HG03565 (cell line): ENCODE measurements at regions not wholly inside any gene's neighbourhood (a gene's known extent, or its start where the extent isn't known, plus 50 kb on each side); places are given as distances from the start of the nearest gene placed in this dataset.

ENCODE experiments used
- ATAC-seq: cut with Tn5 transposase; IDR thresholded peaks from one replicate; pipeline ENCODE4 v1.9.1; 2021; ENCODE audit warnings: mild to moderate bottlenecking, moderate library complexity; ENCODE audit not compliant: unreplicated experiment

DNA sequence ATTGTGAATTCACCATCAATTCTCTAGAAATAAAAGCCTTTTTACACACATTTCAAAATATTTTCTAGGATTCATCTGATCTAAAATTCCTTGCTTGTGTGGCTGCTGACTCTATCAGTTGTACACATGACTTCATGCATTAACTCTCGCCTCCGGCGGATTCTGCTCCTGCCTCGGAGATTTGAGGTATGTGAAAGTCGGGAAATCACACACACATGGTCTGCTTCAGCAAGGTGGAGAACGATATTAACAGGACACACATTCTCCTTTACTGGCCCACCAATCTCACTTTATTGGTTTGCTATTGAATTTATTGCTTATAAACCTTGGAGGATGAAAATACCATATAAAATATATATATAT lies 855.7 kb downstream of the SLITRK5 start:
- ATAC-seq: no peak

DNA sequence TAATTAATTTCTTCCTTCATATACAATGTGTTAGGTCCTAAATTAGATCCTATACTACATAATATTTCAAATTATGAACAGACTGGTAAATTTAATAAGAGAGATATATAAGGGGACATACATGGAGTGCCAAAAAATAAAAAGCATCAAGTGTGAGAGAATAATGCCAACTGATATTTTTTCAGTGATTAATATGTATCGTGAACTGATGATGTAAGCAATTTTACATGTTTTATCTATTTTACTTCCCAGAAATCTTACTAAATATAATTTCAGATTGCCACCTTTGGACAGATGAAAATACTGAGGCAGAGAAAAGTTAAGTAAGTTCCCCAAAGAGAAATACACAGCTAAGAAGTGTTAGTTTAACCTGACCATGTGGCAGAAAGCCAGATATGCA lies 870.8 kb downstream of the SLITRK5 start:
- no peak for ATAC-seq

DNA sequence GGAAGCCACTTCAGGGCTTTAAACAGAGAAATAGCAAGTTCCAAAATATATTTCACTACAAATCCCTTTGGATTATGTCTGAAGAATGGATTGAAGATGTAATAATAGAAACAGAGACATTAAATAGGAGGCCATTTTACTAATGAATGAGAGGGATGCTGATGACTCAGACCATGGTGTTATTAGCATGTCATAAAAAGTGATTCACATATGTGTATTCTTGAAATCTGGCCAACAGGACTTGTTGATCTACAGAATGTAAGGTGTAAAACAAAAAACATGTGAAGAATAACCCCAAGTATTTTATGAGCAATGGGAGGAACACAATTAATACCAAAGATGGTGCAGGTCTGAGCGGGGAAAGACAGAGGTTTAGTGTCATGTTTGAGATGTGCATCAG lies 873.7 kb downstream of the SLITRK5 start:
- ATAC-seq: no peak

DNA sequence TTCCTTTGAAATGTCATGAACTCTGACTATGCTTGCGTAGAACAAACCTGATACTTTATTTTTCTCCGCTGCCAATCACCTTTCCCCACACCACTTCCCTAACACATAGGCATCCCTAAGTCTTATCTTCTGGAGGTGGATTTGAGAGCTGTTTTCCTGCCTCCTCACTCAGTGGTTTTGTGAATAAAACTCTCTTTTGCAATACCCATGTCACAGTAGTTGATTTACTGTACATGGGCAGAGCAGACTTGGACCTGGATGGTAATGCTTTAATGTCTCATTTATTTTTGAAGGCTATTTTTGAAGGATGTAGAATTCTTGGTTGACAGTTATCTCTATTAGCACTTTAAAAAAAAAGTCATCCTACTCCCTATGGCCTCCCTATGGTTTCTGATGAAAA lies 881.8 kb downstream of the SLITRK5 start:
- ATAC-seq: no peak

DNA sequence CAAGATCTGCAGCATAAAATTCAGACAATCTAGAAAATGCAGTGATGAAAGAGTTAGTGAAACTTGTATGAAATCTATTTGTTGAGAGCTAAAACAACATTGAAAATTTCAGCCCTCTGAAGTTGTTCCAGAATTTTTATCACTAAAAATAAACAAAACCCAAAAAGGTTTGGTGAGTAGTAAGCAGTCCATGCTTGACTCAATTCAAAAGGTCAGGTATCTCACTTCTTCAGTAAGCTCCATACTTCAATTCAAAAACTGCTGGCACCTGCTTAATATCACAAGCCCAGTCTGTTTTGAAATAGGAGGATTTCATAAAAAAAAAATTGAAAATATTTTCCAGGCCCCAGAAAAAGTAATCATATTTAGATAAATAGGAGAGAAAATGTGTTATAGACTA lies 894.4 kb downstream of the SLITRK5 start:
- ATAC-seq: no peak

DNA sequence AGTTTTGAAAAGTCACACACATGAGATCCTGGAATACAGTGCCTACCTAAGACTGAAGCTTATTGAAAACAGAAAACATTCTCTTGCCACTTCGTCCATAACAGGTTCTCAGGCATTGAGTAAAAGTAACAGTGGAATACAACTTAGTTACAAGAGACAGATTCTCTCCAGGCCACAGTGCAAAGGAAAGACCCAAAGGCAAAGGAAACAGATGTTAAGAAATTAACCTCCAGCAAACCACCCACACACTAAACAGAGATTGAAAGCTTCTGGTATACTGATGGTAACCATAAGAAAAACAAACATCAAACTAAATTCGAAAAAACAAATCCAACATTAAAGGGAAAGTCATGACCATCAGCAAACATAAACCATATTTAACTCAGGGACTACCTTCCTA lies 914.7 kb downstream of the SLITRK5 start:
- no peak for ATAC-seq

DNA sequence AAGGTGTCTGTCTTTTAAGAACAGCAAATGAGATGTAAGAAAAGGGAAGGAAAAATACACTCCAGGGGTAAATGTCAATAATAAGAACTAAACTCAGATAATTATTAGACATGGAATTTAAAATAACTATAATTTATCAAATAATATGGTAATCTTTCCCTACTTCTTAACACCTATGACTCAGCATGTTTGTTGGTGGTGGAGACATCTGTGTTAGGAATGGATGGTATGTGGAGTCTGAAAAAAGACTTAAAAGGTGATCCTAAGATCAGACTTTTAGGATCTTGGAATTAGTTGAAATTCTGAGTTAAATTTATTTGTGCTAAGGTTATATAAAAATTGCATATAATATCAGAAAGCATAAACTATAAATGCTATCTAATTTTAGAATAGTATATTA lies 915.1 kb downstream of the SLITRK5 start:
- no peak for ATAC-seq

DNA sequence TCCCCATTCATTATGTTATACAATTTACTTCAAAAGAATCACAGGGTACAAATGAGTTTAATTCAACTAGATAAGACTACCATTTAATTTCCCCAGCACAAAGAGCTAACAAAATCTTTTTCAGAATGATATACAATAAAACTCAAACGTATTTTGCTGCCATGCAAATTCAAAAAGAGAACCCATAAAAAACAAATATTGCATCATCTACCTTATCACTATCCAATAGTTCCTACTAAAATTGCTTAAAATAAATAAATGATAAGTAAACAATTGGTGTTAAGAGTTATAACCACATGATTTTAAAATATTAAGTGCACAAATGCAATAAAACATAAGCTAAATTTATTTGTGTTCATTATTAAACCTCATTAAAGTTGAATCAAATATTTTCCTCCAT lies 919.4 kb downstream of the SLITRK5 start:
- ATAC-seq: no peak

DNA sequence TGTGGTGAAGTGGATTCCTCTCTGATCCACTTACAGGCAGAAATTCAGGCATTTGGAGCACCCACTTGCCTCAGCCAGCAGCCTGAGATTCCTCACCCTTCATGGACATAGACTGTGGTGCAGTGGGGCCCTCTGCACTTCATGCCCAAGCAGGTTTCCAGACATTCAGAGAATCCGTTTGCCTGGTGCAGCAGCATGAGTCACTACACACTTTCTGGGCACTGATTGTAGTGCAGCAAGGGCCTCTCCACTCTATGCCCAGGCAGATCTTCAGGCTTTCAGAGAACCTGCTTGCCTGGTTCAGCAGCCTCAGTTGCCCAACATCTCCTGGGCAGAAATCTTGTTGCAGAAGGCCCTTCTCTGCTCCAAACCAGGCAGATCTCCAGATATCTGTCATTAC lies 920.9 kb downstream of the SLITRK5 start:
- ATAC-seq: no peak

DNA sequence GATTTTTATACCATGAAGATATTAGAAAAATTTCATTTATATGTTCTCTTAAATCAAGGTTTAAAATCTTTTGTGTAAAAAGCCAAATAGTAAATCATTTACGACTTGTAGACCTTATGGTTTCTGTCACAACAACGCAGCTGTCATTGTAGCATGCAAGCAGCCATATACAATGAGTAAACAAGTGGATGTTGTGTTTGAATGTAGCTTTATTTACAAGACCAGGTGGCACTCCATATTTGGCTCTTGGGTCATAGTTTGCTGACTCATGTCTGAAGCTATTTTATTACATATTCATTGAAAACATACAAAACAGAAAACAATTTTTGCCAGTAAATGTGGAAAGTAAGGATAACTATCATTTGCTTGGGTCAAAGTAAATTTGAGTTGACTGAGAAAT lies 930.8 kb downstream of the SLITRK5 start:
- no peak for ATAC-seq

DNA sequence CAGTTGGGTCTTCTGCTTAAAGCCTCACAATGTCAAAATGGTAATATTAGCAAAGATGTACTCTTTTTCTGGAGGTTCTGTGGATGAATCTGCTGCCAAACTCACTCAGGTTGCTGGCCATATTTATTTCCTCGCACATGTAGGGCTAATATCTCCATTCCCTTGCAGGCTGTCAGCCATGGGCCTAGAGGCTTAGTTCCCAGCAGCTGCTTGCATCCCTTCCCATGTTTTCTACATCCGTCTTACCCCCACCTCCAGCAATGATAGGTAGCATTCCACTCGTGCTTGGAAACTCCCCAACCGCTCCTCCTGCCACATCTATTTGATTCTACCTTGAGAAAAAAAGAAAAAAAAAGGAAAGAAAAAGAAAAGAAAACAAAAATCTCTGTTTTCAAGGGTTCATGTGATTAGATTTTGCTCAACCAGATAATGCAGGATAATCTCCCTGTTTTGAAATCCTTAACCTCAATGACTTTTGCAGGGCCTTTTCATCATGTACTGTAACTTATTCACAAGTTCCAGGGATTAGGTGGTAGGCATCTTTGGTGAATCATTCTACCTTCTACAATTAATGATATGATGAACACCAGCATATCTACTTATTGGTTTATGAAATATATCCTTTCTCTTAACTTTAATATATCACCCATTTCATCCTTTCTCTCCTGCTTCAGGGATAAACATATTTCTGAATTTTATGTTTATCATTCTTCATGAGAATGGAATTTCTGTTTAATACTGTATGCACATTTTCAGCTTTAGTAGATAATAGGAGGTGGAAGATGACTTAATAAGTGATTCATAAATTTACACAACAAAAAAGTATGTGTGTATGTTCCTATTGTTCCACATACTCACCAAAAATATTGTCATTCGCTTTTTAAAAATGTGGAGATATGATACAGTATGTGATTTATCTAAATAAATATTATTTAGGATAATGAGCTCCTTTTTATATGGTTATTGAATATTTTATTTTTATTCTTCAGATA lies 931.9 kb downstream of the SLITRK5 start:
- ATAC-seq: no peak

DNA sequence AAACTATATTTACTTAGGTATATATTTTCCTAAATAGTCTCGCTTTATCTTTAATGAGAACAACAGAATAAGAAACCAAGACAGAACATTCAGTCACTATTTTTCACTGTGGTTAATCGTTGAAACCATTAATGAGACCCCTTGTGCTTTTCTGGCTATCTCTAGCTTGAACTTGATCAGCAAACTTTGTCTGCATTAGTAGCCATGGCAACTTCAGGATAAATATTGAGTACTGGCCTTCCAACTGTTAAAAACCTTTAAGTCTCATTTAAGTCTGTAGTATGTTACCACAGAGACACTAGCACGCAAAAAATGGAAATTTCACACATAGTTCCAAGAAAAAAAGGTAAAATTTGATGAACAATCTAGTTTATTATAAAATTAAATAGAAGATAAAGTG lies 946.0 kb downstream of the SLITRK5 start:
- ATAC-seq: no peak

DNA sequence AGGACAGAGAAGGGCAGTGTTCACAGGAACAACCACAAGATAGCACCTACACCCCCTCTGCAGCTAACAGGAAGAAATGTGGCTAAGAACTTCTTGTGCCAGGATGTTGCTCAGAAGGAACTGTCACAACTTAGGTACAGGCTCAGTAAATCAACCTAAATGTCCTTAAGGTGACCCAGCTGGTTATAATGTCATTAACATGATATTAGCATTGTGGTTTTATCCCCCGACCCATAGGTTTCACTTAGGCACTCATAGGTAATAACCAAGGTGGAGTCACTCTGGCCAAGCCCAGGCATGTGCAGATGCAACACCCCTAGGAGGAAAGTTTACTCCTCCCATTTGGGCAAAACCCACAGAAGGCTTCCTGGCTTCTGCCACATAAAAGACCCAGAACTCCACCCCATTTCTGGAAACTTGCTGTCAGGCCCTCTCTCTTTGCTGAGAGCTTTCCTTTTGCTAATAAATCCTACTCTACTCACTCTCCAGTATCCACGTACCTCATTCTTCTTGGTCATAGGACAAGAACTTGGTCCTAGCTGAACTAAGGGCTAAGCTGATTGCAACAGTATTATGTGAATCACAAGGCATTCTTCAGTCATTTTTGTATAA lies 951.3 kb downstream of the SLITRK5 start:
- no peak for ATAC-seq

DNA sequence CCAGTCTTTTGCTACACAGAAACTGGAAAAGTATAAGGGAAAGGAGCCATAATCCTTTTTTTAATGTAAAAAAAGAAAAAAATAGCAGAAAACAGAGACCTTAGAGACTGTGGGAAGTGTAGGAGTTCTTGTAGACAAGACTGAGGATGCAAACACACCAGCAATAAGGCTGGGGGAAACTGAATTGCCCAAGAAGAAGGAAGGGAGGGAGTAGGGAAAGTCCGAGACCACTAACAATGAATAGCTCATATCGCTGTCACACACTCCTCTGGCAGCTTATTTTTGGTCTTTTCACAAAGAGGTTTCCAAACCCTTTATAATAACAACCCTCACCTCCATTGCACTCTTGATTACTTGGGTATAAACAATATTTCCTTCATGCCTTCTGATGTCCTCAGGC lies 952.0 kb downstream of the SLITRK5 start:
- ATAC-seq: no peak

DNA sequence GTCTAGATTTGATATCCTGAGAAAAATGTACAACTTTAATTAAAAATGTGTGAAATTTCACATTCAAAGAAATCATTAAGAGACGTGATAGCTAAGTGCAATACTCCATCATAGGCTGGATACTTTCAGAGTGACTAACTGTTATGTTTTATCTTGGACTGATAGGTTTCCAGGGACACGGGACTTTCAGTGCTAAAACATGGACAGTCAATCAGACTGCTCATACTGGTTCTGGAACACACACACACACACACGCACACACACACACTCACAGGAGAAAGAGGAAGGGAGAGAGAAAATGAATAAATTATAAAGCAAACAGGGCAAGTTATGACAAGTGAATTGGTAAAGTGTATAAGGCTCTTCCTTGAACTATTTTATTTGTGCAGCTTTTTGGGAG lies 955.9 kb downstream of the SLITRK5 start:
- ATAC-seq: no peak

DNA sequence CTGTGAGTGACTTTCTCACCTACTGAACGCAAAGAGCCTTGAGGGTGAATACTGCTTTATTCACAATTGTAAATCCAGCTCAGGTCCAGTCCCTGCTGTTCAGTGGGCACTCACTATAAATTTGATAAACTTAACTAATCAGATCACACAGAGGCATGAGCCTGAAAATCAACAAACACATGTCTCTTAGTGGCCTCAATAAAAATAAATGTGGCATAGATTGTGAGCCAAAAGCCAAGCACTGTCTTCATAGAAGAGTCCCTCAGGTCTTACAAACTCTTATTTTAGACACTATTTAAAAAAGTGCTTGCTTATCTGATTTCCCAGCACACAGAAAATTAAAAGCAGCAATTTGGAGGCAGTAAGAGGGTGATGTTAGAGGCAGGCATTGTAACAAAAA lies 957.7 kb downstream of the SLITRK5 start:
- no peak for ATAC-seq

DNA sequence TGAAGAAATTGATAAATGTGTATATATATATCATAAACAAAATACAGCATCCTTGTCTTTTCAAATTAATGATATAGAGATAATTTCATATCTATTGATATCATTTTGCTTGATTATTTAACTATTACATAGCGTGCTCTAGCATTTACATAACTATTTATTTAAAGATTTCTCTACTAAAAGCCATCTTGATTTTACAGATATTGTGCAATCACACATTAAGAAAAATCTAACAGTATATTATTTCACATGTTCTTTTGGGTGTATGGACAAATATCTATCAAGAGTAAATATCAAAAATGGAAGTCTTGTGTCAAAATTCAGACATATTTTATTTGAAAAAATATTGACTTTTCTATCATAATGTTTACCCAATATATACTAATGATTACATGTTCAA lies 966.8 kb downstream of the SLITRK5 start:
- ATAC-seq: no peak

DNA sequence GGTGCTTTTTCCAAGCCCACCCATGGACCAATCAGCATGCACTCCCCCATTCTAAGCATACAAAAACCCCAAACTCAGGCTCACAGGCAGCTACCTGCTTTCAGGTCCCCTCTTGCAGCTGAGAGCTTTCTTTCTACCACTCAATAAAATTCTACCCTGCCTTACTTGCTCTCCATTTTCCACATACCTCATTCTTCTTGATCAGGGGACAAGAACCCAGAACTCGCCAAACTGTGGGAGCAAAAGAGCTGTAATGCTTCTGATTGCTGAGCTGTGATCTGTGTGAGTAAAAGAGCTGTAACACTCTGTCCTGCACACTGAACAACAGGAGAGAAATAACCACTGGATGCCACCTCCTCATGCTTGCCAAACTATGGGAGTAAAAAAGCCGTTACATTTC lies 972.1 kb downstream of the SLITRK5 start:
- ATAC-seq: no peak

DNA sequence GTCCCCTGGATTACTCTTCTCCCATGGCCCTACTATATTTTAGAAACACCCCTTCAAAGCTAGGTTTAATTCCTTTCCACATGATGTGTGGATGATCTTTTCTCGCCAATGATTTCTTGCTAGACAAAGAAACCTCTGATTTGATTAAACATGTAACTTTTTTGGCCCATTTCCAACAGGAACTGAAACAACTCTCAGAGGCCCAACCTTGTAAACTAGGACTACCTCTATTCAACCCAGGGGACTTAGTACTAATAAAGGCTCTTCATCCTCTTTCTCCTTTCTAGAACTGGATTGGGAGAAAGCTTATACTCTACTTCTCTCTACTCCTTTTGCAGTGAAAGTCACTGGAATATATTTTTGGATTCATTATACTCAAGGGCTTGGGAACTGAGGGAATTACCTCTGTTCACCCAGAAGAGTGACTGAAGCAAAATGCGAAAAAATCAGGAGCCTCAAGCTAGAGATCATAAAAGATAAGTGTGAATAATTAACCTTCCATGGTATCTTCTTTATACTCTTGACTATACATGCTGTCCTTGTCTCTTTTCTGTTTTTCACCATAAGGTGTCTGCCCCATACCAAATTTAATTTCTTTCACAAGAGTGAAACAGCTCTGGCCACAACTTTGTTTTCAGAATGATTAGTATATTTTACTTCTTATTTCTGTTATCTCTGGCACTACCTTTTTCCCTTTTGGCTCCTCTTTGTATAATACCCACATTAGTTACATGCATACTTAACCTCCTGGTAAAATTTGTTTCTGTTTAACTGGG lies 977.6 kb downstream of the SLITRK5 start:
- no peak for ATAC-seq

DNA sequence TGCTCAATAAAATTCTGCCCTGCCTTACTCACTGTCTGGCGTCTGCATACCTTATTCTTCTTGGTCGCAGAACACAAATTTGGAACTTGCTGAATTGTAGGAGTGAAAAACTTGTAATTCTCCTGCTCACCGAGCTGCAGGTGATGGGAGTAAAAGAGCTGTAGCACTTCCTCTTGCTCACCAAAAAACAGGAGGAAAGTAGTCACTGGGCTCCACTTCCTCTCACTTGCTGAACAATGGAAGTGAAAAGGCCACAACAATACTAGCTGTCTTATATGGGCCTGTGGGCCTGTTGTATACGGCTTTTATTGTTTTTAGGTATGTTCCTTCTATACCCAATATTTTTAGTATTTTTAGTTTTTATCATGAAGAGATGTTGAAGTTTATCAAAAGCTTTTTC lies 978.7 kb downstream of the SLITRK5 start:
- ATAC-seq: no peak

DNA sequence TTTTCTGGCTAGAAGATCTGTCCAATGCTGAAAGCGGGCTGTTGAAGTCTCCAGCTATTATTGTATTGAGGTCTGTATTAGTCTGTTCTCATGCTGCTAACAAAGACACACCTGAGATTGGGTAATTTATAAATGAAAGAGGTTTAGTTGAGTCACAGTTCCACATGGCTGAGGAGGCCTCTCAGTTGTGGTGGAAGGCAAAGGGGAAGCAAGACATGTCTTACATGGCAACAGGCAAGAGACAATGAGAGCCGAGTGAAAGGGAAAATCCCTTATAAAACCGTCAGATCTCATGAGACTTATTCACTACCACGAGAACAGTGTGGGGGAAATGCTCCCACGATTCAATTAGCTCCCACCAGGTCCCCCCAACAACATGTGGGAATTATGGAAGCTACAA lies 980.4 kb downstream of the SLITRK5 start:
- ATAC-seq: peak; percentile 56

DNA sequence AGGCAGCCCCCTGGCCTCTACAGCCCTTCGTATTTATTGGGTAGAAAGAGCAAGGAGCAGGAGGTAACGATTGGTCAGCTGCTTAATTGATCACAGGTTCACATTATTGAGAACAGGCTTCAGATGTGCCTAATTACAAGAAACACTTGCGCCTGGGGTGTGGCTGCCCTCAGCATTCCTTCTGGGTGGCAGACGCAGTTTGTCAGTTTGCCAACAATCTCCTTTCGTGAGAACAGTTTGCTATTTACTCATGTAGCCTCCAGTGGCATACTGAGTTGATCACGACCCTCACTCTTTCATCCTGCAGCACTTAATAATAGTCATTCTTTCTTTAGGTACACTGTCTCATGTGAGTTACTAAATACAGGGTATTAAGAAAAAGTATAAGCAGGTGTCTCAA lies 985.6 kb downstream of the SLITRK5 start:
- no peak for ATAC-seq
